ENCODE measurements at regions not wholly inside any gene's neighbourhood (a gene's known extent, or its start where the extent isn't known, plus 50 kb on each side); places are given as distances from the start of the nearest gene placed in this dataset.
A peak's percentile ranks its signal among the peaks of the same experiment; 100 is the strongest.
"Not testable (repeated sequence)": the region's sequence is repeated elsewhere in the genome, so short reads cannot be mapped to it uniquely, and the experiment has no call there.

GRCh38 chr5:101455851-101456250, 552.8 kb upstream of the ST8SIA4 start:
- DNase-seq, result no peak

- DNase-seq, result no peak
Observed at GRCh38 chr5:101455048-101455447, 552.0 kb upstream of the ST8SIA4 start.

GRCh38 chr5:101442281-101442680, 539.2 kb upstream of the ST8SIA4 start:
- DNase-seq, result not testable (repeated sequence)

GRCh38 chr5:101440173-101440572, 537.1 kb upstream of the ST8SIA4 start:
- DNase-seq, result no peak

- no peak for DNase-seq
Observed at GRCh38 chr5:101437351-101437750, 534.3 kb upstream of the ST8SIA4 start.

GRCh38 chr5:101435768-101436167, 532.7 kb upstream of the ST8SIA4 start:
- DNase-seq, result no peak

GRCh38 chr5:101431201-101431600, 528.1 kb upstream of the ST8SIA4 start:
- no peak for DNase-seq

GRCh38 chr5:101430551-101430950, 527.5 kb upstream of the ST8SIA4 start:
- DNase-seq, result no peak

- DNase-seq, result no peak
Observed at GRCh38 chr5:101429241-101429640, 526.2 kb upstream of the ST8SIA4 start.

- no peak for DNase-seq
Observed at GRCh38 chr5:101425339-101425859, 522.3 kb upstream of the ST8SIA4 start.

- no peak for DNase-seq
Observed at GRCh38 chr5:101424530-101425175, 521.6 kb upstream of the ST8SIA4 start.

- DNase-seq, result no peak
Observed at GRCh38 chr5:101418713-101419118, 515.6 kb upstream of the ST8SIA4 start.

GRCh38 chr5:101404531-101404930, 501.4 kb upstream of the ST8SIA4 start:
- no peak for DNase-seq

GRCh38 chr5:101393795-101394450, 490.8 kb upstream of the ST8SIA4 start:
- DNase-seq, result no peak

- peak in 1 of 2 donors; percentile 16 for DNase-seq
Observed at GRCh38 chr5:101390151-101390908, 487.2 kb upstream of the ST8SIA4 start.

GRCh38 chr5:101385276-101385675, 482.2 kb upstream of the ST8SIA4 start:
- DNase-seq, result no peak

- no peak for DNase-seq
Observed at GRCh38 chr5:101370181-101370580, 467.1 kb upstream of the ST8SIA4 start.

- DNase-seq, result no peak
Observed at GRCh38 chr5:101364469-101364868, 461.4 kb upstream of the ST8SIA4 start.

GRCh38 chr5:101362067-101362466, 459.0 kb upstream of the ST8SIA4 start:
- DNase-seq, result no peak

- DNase-seq, result no peak
Observed at GRCh38 chr5:101346906-101347305, 443.8 kb upstream of the ST8SIA4 start.

GRCh38 chr5:101346447-101346846, 443.4 kb upstream of the ST8SIA4 start:
- no peak for DNase-seq

GRCh38 chr5:101338226-101338625, 435.1 kb upstream of the ST8SIA4 start:
- no peak for DNase-seq

- no peak for DNase-seq
Observed at GRCh38 chr5:101327816-101328215, 424.7 kb upstream of the ST8SIA4 start.

GRCh38 chr5:101326766-101327165, 423.7 kb upstream of the ST8SIA4 start:
- no peak for DNase-seq

All from CD4-positive, alpha-beta T cell treated with Interleukin-1 beta for 1 hour (primary cell).